ENCODE measurements at regions not wholly inside any gene's neighbourhood (a gene's known extent, or its start where the extent isn't known, plus 50 kb on each side); places are given as distances from the start of the nearest gene placed in this dataset.

DNA sequence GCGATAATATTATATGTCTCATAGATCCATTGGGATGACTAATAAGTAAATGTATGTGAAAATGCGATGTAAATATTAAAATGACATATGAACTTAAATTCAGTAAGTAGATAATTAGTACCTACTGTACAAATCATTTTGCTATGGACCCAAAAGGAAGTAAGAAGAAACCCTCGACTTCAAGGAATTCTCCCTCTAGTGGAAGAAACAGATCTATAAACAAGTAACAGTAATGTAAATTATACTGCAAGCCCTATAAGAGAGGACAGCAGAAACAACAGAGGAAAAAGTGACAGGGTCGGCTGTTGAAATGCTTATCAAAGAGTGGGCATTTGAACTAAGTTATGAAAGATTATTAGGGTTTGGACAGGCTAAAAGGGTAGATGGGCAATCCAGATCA lies 320.3 kb downstream of the DMAC1 start:
- H3K27ac ChIP-seq = no peak overlapping the region
- 62 to 90% (median 84%) methylated on average over 4 of the region's 4 CpGs for WGBS, 3 donors
- H3K36me3 ChIP-seq = no peaks in the 10 kb centered on the region
- intact Hi-C loops (cut with DNase I) = no loop called here
- H3K4me1 ChIP-seq (ENCODE audit: insufficient read depth) = no peaks in the 10 kb centered on the region
- H3K27me3 ChIP-seq = no peaks in the 10 kb centered on the region
- no peak overlapping the region for H3K4me3 ChIP-seq
- H3K9me3 ChIP-seq = no peaks in the 10 kb centered on the region
- DNase-seq = no peak
- TF ChIP-seq POLR2A (IDR thresholded peaks at IDR 0.05) (no peak), EP300 (IDR thresholded peaks at IDR 0.05) (no peak)
- TF ChIP-seq, protein P1, sequence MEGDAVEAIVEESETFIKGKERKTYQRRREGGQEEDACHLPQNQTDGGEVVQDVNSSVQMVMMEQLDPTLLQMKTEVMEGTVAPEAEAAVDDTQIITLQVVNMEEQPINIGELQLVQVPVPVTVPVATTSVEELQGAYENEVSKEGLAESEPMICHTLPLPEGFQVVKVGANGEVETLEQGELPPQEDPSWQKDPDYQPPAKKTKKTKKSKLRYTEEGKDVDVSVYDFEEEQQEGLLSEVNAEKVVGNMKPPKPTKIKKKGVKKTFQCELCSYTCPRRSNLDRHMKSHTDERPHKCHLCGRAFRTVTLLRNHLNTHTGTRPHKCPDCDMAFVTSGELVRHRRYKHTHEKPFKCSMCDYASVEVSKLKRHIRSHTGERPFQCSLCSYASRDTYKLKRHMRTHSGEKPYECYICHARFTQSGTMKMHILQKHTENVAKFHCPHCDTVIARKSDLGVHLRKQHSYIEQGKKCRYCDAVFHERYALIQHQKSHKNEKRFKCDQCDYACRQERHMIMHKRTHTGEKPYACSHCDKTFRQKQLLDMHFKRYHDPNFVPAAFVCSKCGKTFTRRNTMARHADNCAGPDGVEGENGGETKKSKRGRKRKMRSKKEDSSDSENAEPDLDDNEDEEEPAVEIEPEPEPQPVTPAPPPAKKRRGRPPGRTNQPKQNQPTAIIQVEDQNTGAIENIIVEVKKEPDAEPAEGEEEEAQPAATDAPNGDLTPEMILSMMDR (IDR thresholded peaks at IDR 0.05) = no peak

DNA sequence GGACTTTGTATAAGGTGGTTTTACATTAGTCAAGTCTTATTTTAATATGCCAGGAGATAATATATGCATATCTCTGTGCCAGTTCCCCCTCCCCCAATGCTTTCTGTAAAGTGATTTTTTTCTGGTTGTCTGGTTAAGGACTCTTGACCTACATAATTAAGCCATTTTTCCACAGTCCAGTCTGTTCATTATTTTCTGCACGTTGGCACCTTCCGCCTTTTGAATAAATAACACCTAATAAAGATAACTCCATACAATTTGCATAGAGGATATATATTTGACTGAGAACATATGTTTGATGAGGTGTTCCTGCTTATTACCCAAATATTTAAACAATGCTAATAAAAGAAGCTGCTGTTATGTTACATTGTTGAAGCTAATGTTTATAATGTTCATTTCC lies 320.9 kb downstream of the DMAC1 start:
- 82 to 87% (median 87%) methylated on average over 2 of the region's 2 CpGs for WGBS, 3 donors
- Histone ChIP-seq H3K4me1 (ENCODE audit: insufficient read depth) (no peaks in the 10 kb centered on the region), H3K9me3 (no peaks in the 10 kb centered on the region), H3K4me3 (no peak overlapping the region), H3K27ac (no peak overlapping the region), H3K36me3 (no peaks in the 10 kb centered on the region), H3K27me3 (no peaks in the 10 kb centered on the region)
- intact Hi-C loops (cut with DNase I) = no loop called here
- TF ChIP-seq, protein P1 (IDR thresholded peaks at IDR 0.05) = no peak
- TF ChIP-seq POLR2A (IDR thresholded peaks at IDR 0.05) (no peak), EP300 (IDR thresholded peaks at IDR 0.05) (no peak)
- DNase-seq = no peak

DNA sequence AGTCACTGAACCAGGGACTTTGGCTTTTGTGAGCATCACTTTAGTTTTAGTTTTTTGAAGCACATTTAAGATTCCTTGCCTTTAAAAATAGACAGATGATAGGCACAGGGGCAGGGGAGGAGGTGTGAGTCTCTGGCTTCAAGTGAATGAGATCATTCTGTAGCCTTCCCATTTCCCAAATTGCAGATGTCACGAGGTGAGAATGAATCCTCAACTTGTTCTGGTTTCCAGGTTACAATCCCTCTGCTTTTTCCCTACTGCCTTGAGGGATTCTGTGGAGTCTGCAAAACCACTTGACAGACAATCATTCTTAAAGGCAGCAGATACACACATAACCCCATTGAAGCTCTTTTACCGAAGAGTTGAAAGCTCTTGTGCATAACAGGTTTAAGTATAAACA lies 332.4 kb downstream of the DMAC1 start:
- WGBS, 3 donors = 59 to 72% (median 64%) methylated on average over 2 of the region's 2 CpGs

DNA sequence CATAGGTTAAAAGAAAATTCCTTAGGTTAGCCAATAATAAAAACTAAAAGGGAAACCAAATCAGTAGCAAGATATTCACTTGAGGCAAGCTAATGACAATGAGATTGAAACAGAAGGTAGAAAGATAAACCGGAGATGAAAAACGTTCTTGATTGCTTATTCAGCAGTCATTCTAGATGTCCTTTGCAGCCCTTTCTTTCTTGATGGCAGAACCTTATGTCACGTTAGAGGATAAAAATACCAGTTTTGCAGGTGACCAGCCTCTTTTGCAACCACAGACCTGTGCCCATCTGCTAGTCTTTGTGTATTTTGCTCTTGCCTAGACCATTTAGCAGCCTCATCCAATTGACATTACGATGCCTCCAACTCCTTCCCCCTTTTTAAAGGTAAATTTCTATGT lies 337.8 kb downstream of the DMAC1 start:
- TF ChIP-seq EP300 (IDR thresholded peaks at IDR 0.05) (no peak), POLR2A (IDR thresholded peaks at IDR 0.05) (no peak)
- TF ChIP-seq, protein P1 (IDR thresholded peaks at IDR 0.05) = no peak
- H3K27ac ChIP-seq = no peak overlapping the region
- no peaks in the 10 kb centered on the region for H3K27me3 ChIP-seq
- no peaks in the 10 kb centered on the region for H3K36me3 ChIP-seq
- H3K9me3 ChIP-seq = no peaks in the 10 kb centered on the region
- intact Hi-C loops (cut with DNase I) = no loop called here
- 84 to 91% (median 85%) methylated on average over 4 of the region's 4 CpGs for WGBS, 3 donors
- H3K4me1 ChIP-seq (ENCODE audit: insufficient read depth) = no peaks in the 10 kb centered on the region
- no peak for DNase-seq
- no peak overlapping the region for H3K4me3 ChIP-seq

More for the DNA sequence above, 332.4 kb downstream of the DMAC1 start:
- no peak for DNase-seq
- Histone ChIP-seq H3K27me3 (no peaks in the 10 kb centered on the region), H3K4me3 (no peak overlapping the region), H3K4me1 (ENCODE audit: insufficient read depth) (no peaks in the 10 kb centered on the region), H3K9me3 (no peaks in the 10 kb centered on the region), H3K36me3 (no peaks in the 10 kb centered on the region), H3K27ac (no peak overlapping the region)
- intact Hi-C loops (cut with DNase I) = no loop called here
- TF ChIP-seq, protein P1 (IDR thresholded peaks at IDR 0.05) = no peak
- TF ChIP-seq EP300 (IDR thresholded peaks at IDR 0.05) (no peak), POLR2A (IDR thresholded peaks at IDR 0.05) (no peak)
